ENCODE measurements at regions not wholly inside any gene's neighbourhood (a gene's known extent, or its start where the extent isn't known, plus 50 kb on each side); places are given as distances from the start of the nearest gene placed in this dataset.
"Not testable (repeated sequence)": the region's sequence is repeated elsewhere in the genome, so short reads cannot be mapped to it uniquely, and the experiment has no call there.

GRCh38 chr11:122002047-122002446, 114.0 kb downstream of the BLID start:
- Histone ChIP-seq H3K4me1 (no peaks in the 10 kb centered on the region), H3K36me3 (no peaks in the 10 kb centered on the region), H3K27ac (no peak overlapping the region), H3K4me3 (replicated peaks in 1 of 3) (no peak overlapping the region), H3K9me3 (no peaks in the 10 kb centered on the region), H3K27me3 (no peaks in the 10 kb centered on the region)
- WGBS, 2 donors, result 91 to 96% methylated on average over 1 of the region's 1 CpG
- intact Hi-C loops (cut with DNase I), result no loop called here
- TF ChIP-seq POLR2A (IDR thresholded peaks at IDR 0.05), result no peak
- TF ChIP-seq, protein P1, sequence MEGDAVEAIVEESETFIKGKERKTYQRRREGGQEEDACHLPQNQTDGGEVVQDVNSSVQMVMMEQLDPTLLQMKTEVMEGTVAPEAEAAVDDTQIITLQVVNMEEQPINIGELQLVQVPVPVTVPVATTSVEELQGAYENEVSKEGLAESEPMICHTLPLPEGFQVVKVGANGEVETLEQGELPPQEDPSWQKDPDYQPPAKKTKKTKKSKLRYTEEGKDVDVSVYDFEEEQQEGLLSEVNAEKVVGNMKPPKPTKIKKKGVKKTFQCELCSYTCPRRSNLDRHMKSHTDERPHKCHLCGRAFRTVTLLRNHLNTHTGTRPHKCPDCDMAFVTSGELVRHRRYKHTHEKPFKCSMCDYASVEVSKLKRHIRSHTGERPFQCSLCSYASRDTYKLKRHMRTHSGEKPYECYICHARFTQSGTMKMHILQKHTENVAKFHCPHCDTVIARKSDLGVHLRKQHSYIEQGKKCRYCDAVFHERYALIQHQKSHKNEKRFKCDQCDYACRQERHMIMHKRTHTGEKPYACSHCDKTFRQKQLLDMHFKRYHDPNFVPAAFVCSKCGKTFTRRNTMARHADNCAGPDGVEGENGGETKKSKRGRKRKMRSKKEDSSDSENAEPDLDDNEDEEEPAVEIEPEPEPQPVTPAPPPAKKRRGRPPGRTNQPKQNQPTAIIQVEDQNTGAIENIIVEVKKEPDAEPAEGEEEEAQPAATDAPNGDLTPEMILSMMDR (IDR thresholded peaks at IDR 0.05), result no peak
- DNase-seq, result no peak

DNA sequence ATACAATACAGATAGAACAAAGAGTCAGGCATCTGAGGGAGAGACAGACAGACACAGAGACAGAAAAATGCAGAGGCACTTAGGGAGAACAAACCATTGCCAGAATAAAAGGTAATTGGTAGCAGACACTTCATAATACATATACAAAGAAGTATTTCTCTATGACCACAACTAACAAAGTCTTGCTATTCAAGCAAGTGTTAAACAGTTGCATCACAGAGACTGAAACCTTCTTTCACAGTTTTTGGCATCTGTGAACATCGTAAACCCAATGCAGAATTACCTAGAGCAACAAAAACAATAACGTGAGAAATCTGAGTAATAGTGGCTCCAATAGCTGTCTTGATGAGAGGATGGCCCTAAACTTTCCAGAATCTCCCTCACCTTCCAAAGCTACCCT, 116.4 kb downstream of the BLID start:
- 92% methylated on average over 2 of the region's 2 CpGs for WGBS, 2 donors
- H3K36me3 ChIP-seq, result no peaks in the 10 kb centered on the region
- no peak for DNase-seq

GRCh38 chr11:121996574-121996973, 119.4 kb downstream of the BLID start:
- H3K36me3 ChIP-seq, result no peaks in the 10 kb centered on the region
- no peaks in the 10 kb centered on the region for H3K4me1 ChIP-seq
- no peak overlapping the region for H3K4me3 ChIP-seq (replicated peaks in 1 of 3)
- no peak overlapping the region for H3K27ac ChIP-seq
- no peak for DNase-seq
- TF ChIP-seq, protein P1 (IDR thresholded peaks at IDR 0.05), result no peak
- no peak for TF ChIP-seq POLR2A (IDR thresholded peaks at IDR 0.05)
- H3K27me3 ChIP-seq, result no peaks in the 10 kb centered on the region
- H3K9me3 ChIP-seq, result no peaks in the 10 kb centered on the region
- WGBS, 2 donors, result 91 to 93% methylated on average over 1 of the region's 1 CpG
- intact Hi-C loops (cut with DNase I), result no loop called here

More for the DNA sequence above, 116.4 kb downstream of the BLID start:
- intact Hi-C loops (cut with DNase I), result no loop called here
- Histone ChIP-seq H3K4me3 (replicated peaks in 1 of 3) (no peak overlapping the region), H3K4me1 (no peaks in the 10 kb centered on the region), H3K27me3 (no peaks in the 10 kb centered on the region), H3K9me3 (no peaks in the 10 kb centered on the region), H3K27ac (no peak overlapping the region)
- TF ChIP-seq, protein P1 (IDR thresholded peaks at IDR 0.05), result no peak
- no peak for TF ChIP-seq POLR2A (IDR thresholded peaks at IDR 0.05)

GRCh38 chr11:121983901-121984300, 132.1 kb downstream of the BLID start:
- intact Hi-C loops (cut with DNase I), result no loop called here
- H3K36me3 ChIP-seq, result no peaks in the 10 kb centered on the region
- no peaks in the 10 kb centered on the region for H3K27me3 ChIP-seq
- DNase-seq, result no peak
- WGBS, 2 donors, result 90 to 93% methylated on average over 3 of the region's 3 CpGs
- no peak overlapping the region for H3K27ac ChIP-seq
- H3K9me3 ChIP-seq, result no peaks in the 10 kb centered on the region
- H3K4me1 ChIP-seq, result no peaks in the 10 kb centered on the region
- TF ChIP-seq, protein P1 (IDR thresholded peaks at IDR 0.05), result no peak
- no peak for TF ChIP-seq POLR2A (IDR thresholded peaks at IDR 0.05)
- no peak overlapping the region for H3K4me3 ChIP-seq (replicated peaks in 1 of 3)

GRCh38 chr11:121977914-121978313, 138.1 kb downstream of the BLID start:
- H3K27me3 ChIP-seq; H3K27ac ChIP-seq; H3K4me3 ChIP-seq (replicated peaks in 1 of 3); DNase-seq; H3K4me1 ChIP-seq; H3K36me3 ChIP-seq; intact Hi-C loops (cut with DNase I); H3K9me3 ChIP-seq: not testable (repeated sequence)

DNA sequence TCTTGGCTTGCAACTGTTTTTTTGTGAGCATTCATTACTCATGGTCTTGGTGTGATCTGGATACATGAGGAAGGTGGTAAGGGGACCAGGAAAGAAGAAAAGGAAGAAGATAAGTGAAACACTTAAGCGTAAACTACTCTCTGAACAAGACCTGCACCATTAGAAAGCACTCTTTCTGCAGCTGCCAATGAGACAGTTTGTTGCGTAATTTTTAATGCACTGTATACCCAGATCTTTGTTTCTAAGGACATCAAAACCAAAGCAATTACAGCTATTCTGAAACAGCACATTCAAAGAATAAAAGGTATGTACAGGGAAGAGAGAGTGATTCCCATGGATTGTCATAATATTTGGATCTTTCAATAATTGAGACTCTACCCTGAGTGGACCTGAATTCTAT, 147.4 kb downstream of the BLID start:
- intact Hi-C loops (cut with DNase I), result no loop called here
- no peak overlapping the region for H3K27ac ChIP-seq
- no peak for DNase-seq
- no peaks in the 10 kb centered on the region for H3K36me3 ChIP-seq
- 96 to 99% methylated on average over 2 of the region's 2 CpGs for WGBS, 2 donors
- H3K4me1 ChIP-seq, result peaks cover 0 to 3% of the 10 kb centered on the region in 2 donors
- TF ChIP-seq, protein P1 (IDR thresholded peaks at IDR 0.05), result no peak
- no peak for TF ChIP-seq POLR2A (IDR thresholded peaks at IDR 0.05)
- H3K4me3 ChIP-seq (replicated peaks in 1 of 3), result no peak overlapping the region
- H3K27me3 ChIP-seq, result no peaks in the 10 kb centered on the region
- H3K9me3 ChIP-seq, result no peaks in the 10 kb centered on the region

Data from thyroid gland (tissue), 4 donors.